ENCODE measurements at regions not wholly inside any gene's neighbourhood (a gene's known extent, or its start where the extent isn't known, plus 50 kb on each side); places are given as distances from the start of the nearest gene placed in this dataset.

DNA sequence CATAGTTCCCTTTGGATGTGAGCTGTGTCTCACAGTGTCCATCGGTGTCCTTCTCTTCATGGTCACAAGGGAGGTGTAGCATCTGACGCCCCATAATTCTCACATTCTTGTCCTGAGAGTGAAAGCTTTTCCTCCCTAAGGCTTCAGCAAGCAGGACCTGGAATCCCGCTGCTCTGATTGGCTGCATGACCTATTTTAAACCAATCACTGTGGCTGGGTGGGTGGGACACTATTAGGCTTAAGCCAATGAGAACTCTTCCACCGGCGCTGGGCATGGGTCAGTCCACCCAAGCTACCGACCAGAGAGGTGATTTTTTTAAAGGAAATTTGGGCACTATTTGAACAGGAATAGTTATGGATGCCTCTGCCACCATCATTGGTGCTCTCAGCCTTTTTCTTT lies 385.9 kb downstream of the MFSD1 start:
- TF ChIP-seq, protein P1, sequence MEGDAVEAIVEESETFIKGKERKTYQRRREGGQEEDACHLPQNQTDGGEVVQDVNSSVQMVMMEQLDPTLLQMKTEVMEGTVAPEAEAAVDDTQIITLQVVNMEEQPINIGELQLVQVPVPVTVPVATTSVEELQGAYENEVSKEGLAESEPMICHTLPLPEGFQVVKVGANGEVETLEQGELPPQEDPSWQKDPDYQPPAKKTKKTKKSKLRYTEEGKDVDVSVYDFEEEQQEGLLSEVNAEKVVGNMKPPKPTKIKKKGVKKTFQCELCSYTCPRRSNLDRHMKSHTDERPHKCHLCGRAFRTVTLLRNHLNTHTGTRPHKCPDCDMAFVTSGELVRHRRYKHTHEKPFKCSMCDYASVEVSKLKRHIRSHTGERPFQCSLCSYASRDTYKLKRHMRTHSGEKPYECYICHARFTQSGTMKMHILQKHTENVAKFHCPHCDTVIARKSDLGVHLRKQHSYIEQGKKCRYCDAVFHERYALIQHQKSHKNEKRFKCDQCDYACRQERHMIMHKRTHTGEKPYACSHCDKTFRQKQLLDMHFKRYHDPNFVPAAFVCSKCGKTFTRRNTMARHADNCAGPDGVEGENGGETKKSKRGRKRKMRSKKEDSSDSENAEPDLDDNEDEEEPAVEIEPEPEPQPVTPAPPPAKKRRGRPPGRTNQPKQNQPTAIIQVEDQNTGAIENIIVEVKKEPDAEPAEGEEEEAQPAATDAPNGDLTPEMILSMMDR (IDR thresholded peaks at IDR 0.05; ENCODE audit: insufficient read depth, low read length, poor library complexity, severe bottlenecking), result no peak
- TF ChIP-seq EZH2phosphoT487 (conservative IDR thresholded peaks at IDR 0.05; ENCODE audit: low read length), result no peak

All from SU-DHL-6 (cell line).